Ishikawa (cell line): ENCODE measurements at regions not wholly inside any gene's neighbourhood (a gene's known extent, or its start where the extent isn't known, plus 50 kb on each side); places are given as distances from the start of the nearest gene placed in this dataset.

ENCODE experiments used
- CEBPB ChIP-seq: IDR thresholded peaks from 2 replicates; pipeline ENCODE4 v1.6.1; 2012
- CREB1 ChIP-seq: IDR thresholded peaks from 2 replicates; pipeline ENCODE4 v1.6.1; 2012; ENCODE audit warnings: low read depth
- EGR1 ChIP-seq: IDR thresholded peaks from 2 replicates; pipeline ENCODE4 v1.6.1; 2012
- EP300 ChIP-seq: IDR thresholded peaks from 2 replicates; pipeline ENCODE4 v1.6.1; 2012; ENCODE audit warnings: borderline replicate concordance
- FOXM1 ChIP-seq: IDR thresholded peaks from 2 replicates; pipeline ENCODE4 v1.6.1; 2012; ENCODE audit warnings: low read depth, borderline replicate concordance
- MAX ChIP-seq: IDR thresholded peaks from 2 replicates; pipeline ENCODE4 v1.6.1; 2012
- NFIC ChIP-seq: IDR thresholded peaks from 2 replicates; pipeline ENCODE4 v1.6.1; 2012
- RAD21 ChIP-seq: IDR thresholded peaks from 2 replicates; pipeline ENCODE4 v1.6.1; 2012; ENCODE audit warnings: low read depth
- REST ChIP-seq: IDR thresholded peaks from 2 replicates; pipeline ENCODE4 v1.6.1; 2012; ENCODE audit warnings: low read depth, mild to moderate bottlenecking
- TAF1 ChIP-seq: IDR thresholded peaks from 2 replicates; pipeline ENCODE4 v1.6.1; 2012; ENCODE audit warnings: low read depth, mild to moderate bottlenecking
- TCF12 ChIP-seq: IDR thresholded peaks from 2 replicates; pipeline ENCODE4 v1.6.1; 2012; ENCODE audit warnings: low read depth
- TEAD4 ChIP-seq: IDR thresholded peaks from 2 replicates; pipeline ENCODE4 v1.6.1; 2012
- USF1 ChIP-seq: IDR thresholded peaks from 2 replicates; pipeline ENCODE4 v1.6.1; 2012
- YY1 ChIP-seq: IDR thresholded peaks from 2 replicates; pipeline ENCODE4 v1.6.1; 2012; ENCODE audit warnings: low read depth
- ZBTB7A ChIP-seq: IDR thresholded peaks from 2 replicates; pipeline ENCODE4 v1.6.1; 2012; ENCODE audit warnings: low read depth

- TF ChIP-seq EGR1: no peak
- no peak for TF ChIP-seq TEAD4
- no peak for TF ChIP-seq FOXM1
- TF ChIP-seq CEBPB: no peak
- no peak for TF ChIP-seq RAD21
- TF ChIP-seq ZBTB7A: no peak
- TF ChIP-seq EP300: no peak
- TF ChIP-seq TCF12: no peak
- TF ChIP-seq YY1: no peak
- no peak for TF ChIP-seq REST
- TF ChIP-seq USF1: no peak
- TF ChIP-seq MAX: no peak
Observed at GRCh38 chr10:120347644-120348043, 109.4 kb upstream of the PLPP4 start.

- TF ChIP-seq FOXM1 (no peak), TAF1 (no peak), TCF12 (no peak), RAD21 (no peak), CEBPB (no peak), REST (no peak), TEAD4 (no peak), MAX (no peak), EGR1 (no peak), EP300 (no peak), USF1 (no peak), ZBTB7A (no peak)
Observed at GRCh38 chr10:120349069-120349468, 108.0 kb upstream of the PLPP4 start.

- TF ChIP-seq TEAD4 (no peak), ZBTB7A (no peak), YY1 (no peak), FOXM1 (no peak), NFIC (no peak), CEBPB (no peak), RAD21 (no peak), MAX (no peak), CREB1 (no peak), REST (no peak), USF1 (no peak), EGR1 (no peak), EP300 (no peak), TAF1 (no peak), TCF12 (no peak)
Observed at GRCh38 chr10:120355425-120355824, 101.6 kb upstream of the PLPP4 start.

GRCh38 chr10:120360571-120360970 lies 96.5 kb upstream of the PLPP4 start:
- no peak for TF ChIP-seq USF1
- TF ChIP-seq CEBPB: no peak
- TF ChIP-seq ZBTB7A: no peak
